ENCODE measurements at regions not wholly inside any gene's neighbourhood (a gene's known extent, or its start where the extent isn't known, plus 50 kb on each side); places are given as distances from the start of the nearest gene placed in this dataset.

DNA sequence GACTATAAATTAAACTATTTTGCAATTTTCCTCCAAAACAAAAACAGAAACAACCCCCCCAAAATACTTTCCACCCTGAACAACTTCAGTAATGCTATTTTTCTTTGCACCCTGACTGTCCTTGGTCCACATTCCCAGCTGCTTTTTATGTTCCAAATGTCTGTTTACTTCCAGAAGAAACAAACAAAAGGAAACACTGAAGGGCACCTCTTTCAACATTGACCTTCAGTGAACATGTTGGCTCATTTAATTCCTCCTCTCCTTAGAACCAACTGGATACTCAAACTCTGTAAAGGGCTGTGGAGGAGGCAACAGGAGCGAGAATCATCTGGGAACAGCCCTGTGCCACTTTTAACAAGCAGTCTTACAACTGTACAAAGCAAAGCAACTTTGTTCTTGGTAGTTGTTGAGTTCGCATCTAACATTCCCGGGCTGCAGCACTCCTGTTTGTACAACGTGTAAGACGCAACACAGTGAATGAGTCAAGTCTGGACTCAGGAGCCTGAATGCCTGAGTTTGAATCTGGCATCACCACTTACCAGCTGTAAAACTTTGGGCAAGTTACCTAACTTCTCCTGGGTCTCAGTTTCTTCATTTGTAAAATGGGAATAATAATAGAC is 111.4 kb upstream of the GATA6 start (continued):
- TF ChIP-seq ZNF678 (CRISPR knock-in tag; IDR thresholded peaks at IDR 0.05) (no peak), SRY (CRISPR knock-in tag; IDR thresholded peaks at IDR 0.05) (no peak), ZNF251 (CRISPR knock-in tag; IDR thresholded peaks at IDR 0.05) (no peak), HNF4A (CRISPR knock-in tag; IDR thresholded peaks at IDR 0.05) (peak; percentile 56), ADNP (CRISPR knock-in tag; IDR thresholded peaks at IDR 0.05) (peak; percentile 60; the same call in 1 of the 2 replicates), DMTF1 (CRISPR knock-in tag; IDR thresholded peaks at IDR 0.05) (no peak), RARA (CRISPR knock-in tag; IDR thresholded peaks at IDR 0.05) (peak; percentile 61), ZNF12 (CRISPR knock-in tag; IDR thresholded peaks at IDR 0.05) (no peak), SPEN (CRISPR knock-in tag; IDR thresholded peaks at IDR 0.05; ENCODE audit: low read depth) (no peak), ZNF276 (CRISPR knock-in tag; IDR thresholded peaks at IDR 0.05; ENCODE audit: low read depth) (no peak), ZNF577 (CRISPR knock-in tag; IDR thresholded peaks at IDR 0.05; ENCODE audit: borderline replicate concordance, low read depth) (no peak), GATA4 (IDR thresholded peaks at IDR 0.05; ENCODE audit: borderline replicate concordance, low read depth) (no peak)
- TF ChIP-seq, protein P1, sequence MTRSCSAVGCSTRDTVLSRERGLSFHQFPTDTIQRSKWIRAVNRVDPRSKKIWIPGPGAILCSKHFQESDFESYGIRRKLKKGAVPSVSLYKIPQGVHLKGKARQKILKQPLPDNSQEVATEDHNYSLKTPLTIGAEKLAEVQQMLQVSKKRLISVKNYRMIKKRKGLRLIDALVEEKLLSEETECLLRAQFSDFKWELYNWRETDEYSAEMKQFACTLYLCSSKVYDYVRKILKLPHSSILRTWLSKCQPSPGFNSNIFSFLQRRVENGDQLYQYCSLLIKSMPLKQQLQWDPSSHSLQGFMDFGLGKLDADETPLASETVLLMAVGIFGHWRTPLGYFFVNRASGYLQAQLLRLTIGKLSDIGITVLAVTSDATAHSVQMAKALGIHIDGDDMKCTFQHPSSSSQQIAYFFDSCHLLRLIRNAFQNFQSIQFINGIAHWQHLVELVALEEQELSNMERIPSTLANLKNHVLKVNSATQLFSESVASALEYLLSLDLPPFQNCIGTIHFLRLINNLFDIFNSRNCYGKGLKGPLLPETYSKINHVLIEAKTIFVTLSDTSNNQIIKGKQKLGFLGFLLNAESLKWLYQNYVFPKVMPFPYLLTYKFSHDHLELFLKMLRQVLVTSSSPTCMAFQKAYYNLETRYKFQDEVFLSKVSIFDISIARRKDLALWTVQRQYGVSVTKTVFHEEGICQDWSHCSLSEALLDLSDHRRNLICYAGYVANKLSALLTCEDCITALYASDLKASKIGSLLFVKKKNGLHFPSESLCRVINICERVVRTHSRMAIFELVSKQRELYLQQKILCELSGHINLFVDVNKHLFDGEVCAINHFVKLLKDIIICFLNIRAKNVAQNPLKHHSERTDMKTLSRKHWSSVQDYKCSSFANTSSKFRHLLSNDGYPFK (CRISPR knock-in tag; IDR thresholded peaks at IDR 0.05; ENCODE audit: borderline replicate concordance): no peak
- TF ChIP-seq, protein P2, sequence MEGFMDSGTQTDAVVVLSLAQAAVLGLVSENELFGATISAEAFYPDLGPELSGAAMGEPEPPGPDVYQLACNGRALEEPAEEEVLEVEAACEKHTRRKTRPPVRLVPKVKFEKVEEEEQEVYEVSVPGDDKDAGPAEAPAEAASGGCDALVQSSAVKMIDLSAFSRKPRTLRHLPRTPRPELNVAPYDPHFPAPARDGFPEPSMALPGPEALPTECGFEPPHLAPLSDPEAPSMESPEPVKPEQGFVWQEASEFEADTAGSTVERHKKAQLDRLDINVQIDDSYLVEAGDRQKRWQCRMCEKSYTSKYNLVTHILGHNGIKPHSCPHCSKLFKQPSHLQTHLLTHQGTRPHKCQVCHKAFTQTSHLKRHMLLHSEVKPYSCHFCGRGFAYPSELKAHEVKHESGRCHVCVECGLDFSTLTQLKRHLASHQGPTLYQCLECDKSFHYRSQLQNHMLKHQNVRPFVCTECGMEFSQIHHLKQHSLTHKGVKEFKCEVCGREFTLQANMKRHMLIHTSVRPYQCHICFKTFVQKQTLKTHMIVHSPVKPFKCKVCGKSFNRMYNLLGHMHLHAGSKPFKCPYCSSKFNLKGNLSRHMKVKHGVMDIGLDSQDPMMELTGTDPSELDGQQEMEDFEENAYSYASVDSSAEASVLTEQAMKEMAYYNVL (CRISPR knock-in tag; IDR thresholded peaks at IDR 0.05; ENCODE audit: borderline replicate concordance): peak; percentile 74; the same call in 1 of the 2 replicates
